ENCODE measurements at regions not wholly inside any gene's neighbourhood (a gene's known extent, or its start where the extent isn't known, plus 50 kb on each side); places are given as distances from the start of the nearest gene placed in this dataset.

- H3K36me3 ChIP-seq = no peaks in the 10 kb centered on the region
- 69 to 89% methylated on average over 5 of the region's 5 CpGs for WGBS, 2 donors
Observed at GRCh38 chr16:35194681-35195080, 1735.3 kb downstream of the TP53TG3F start.

GRCh38 chr16:35195173-35195863 lies 1735.9 kb downstream of the TP53TG3F start:
- ATAC-seq (ENCODE audit: low FRiP score in 2 of 2) (no peak), DNase-seq (peak in 1 of 2 donors; percentile 32)
- WGBS, 2 donors = 65 to 77% methylated on average over 24 to 29 of the region's 29 CpGs
- Histone ChIP-seq H3K4me3 (no peak overlapping the region), H3K27ac (no peak overlapping the region), H3K9me3 (peaks cover 0 to 23% (median 0%) of the 10 kb centered on the region in 4 donors), H3K4me1 (no peaks in the 10 kb centered on the region), H3K27me3 (no peaks in the 10 kb centered on the region), H3K36me3 (no peaks in the 10 kb centered on the region)
- TF ChIP-seq POLR2A (IDR thresholded peaks at IDR 0.05) = no peak
- TF ChIP-seq CTCF (IDR thresholded peaks at IDR 0.05) = no peak
- TF ChIP-seq POLR2AphosphoS5 (IDR thresholded peaks at IDR 0.05) = no peak
- no peak for TF ChIP-seq EP300 (IDR thresholded peaks at IDR 0.05)

More at GRCh38 chr16:35194681-35195080, 1735.3 kb downstream of the TP53TG3F start:
- ATAC-seq (ENCODE audit: low FRiP score in 2 of 2) (no peak), DNase-seq (no peak)
- H3K9me3 ChIP-seq = peaks cover 0 to 23% (median 0%) of the 10 kb centered on the region in 4 donors
- H3K4me3 ChIP-seq = no peak overlapping the region
- H3K27ac ChIP-seq = no peak overlapping the region
- H3K27me3 ChIP-seq = no peaks in the 10 kb centered on the region
- no peaks in the 10 kb centered on the region for H3K4me1 ChIP-seq
- TF ChIP-seq EP300 (IDR thresholded peaks at IDR 0.05) (no peak), POLR2AphosphoS5 (IDR thresholded peaks at IDR 0.05) (no peak), CTCF (IDR thresholded peaks at IDR 0.05) (no peak), POLR2A (IDR thresholded peaks at IDR 0.05) (no peak)

- 78 to 84% methylated on average over 12 to 15 of the region's 15 CpGs for WGBS, 2 donors
- TF ChIP-seq EP300 (IDR thresholded peaks at IDR 0.05) (no peak), POLR2A (IDR thresholded peaks at IDR 0.05) (no peak), CTCF (IDR thresholded peaks at IDR 0.05) (no peak), POLR2AphosphoS5 (IDR thresholded peaks at IDR 0.05) (no peak)
- peak in 1 of 2 donors; percentile 48 for DNase-seq
- Histone ChIP-seq H3K27ac (no peak overlapping the region), H3K9me3 (peaks cover 0 to 23% (median 0%) of the 10 kb centered on the region in 4 donors), H3K4me3 (no peak overlapping the region), H3K27me3 (no peaks in the 10 kb centered on the region), H3K4me1 (no peaks in the 10 kb centered on the region), H3K36me3 (no peaks in the 10 kb centered on the region)
- no peak for ATAC-seq (ENCODE audit: low FRiP score in 2 of 2)
Observed at GRCh38 chr16:35195864-35196216, 1736.4 kb downstream of the TP53TG3F start.

GRCh38 chr16:35196313-35196712 lies 1736.9 kb downstream of the TP53TG3F start:
- H3K27me3 ChIP-seq = no peaks in the 10 kb centered on the region
- peak in 1 of 2 donors; percentile 35 for DNase-seq
- TF ChIP-seq POLR2AphosphoS5 (IDR thresholded peaks at IDR 0.05) = no peak
- TF ChIP-seq POLR2A (IDR thresholded peaks at IDR 0.05) = no peak
- TF ChIP-seq CTCF (IDR thresholded peaks at IDR 0.05) = no peak
- TF ChIP-seq EP300 (IDR thresholded peaks at IDR 0.05) = no peak
- no peak overlapping the region for H3K27ac ChIP-seq
- no peak overlapping the region for H3K4me3 ChIP-seq
- no peaks in the 10 kb centered on the region for H3K36me3 ChIP-seq
- H3K4me1 ChIP-seq = no peaks in the 10 kb centered on the region
- no peak for ATAC-seq (ENCODE audit: low FRiP score in 2 of 2)
- peaks cover 0 to 23% (median 0%) of the 10 kb centered on the region in 4 donors for H3K9me3 ChIP-seq
- WGBS, 2 donors = 76 to 84% methylated on average over 14 to 21 of the region's 21 CpGs

GRCh38 chr16:35197656-35198055 lies 1738.2 kb downstream of the TP53TG3F start:
- no peaks in the 10 kb centered on the region for H3K27me3 ChIP-seq
- TF ChIP-seq CTCF (IDR thresholded peaks at IDR 0.05) (no peak), POLR2AphosphoS5 (IDR thresholded peaks at IDR 0.05) (no peak), EP300 (IDR thresholded peaks at IDR 0.05) (no peak)
- WGBS, 2 donors = 72 to 78% methylated on average over 4 to 10 of the region's 10 CpGs

More at GRCh38 chr16:35197656-35198055, 1738.2 kb downstream of the TP53TG3F start:
- ATAC-seq (ENCODE audit: low FRiP score in 2 of 2) = no peak
- Histone ChIP-seq H3K4me1 (no peaks in the 10 kb centered on the region), H3K4me3 (no peak overlapping the region), H3K27ac (no peak overlapping the region), H3K9me3 (peaks cover 0 to 26% (median 0%) of the 10 kb centered on the region in 4 donors), H3K36me3 (no peaks in the 10 kb centered on the region)
- no peak for DNase-seq
